Kidney (tissue), 13 donors: ENCODE measurements at regions not wholly inside any gene's neighbourhood (a gene's known extent, or its start where the extent isn't known, plus 50 kb on each side); places are given as distances from the start of the nearest gene placed in this dataset.

Experiments
- DNase-seq, 5 donors: peaks; one replicate each; pipeline ENCODE4 v3.0.0-alpha.2; 2013 to 2020
- FAIRE-seq: peaks from 2 replicates; lab custom pipeline; 2012; peaks lifted over from hg19 to GRCh38; lab: Jason Lieb, UNC
- H3K27ac ChIP-seq, 2 donors: one replicate each; pipeline ENCODE4 v1.7.0; 2013; ENCODE audit warnings: low read depth in 2 of 2, low read length in 2 of 2, inconsistent platforms in 1 of 2
- H3K27me3 ChIP-seq: one replicate; pipeline ENCODE4 v1.7.1; 2013; ENCODE audit warnings: low read length, inconsistent platforms; ENCODE audit not compliant: control insufficient read depth, insufficient read depth
- H3K36me3 ChIP-seq, 3 donors: one replicate each; pipeline versions ENCODE4 v1.7.0 to v1.7.1; 2013; ENCODE audit warnings: low read length in 3 of 3, control low read depth in 1 of 3, inconsistent platforms in 1 of 3; ENCODE audit not compliant: insufficient read depth in 3 of 3, control insufficient read depth in 2 of 3
- H3K4me1 ChIP-seq, 3 donors: one replicate each; pipeline versions ENCODE4 v1.7.0 to v1.7.1; 2013; ENCODE audit warnings: low read length in 3 of 3, inconsistent platforms in 1 of 3, low read depth in 1 of 3; ENCODE audit not compliant: control insufficient read depth in 2 of 3, insufficient read depth in 2 of 3
- H3K4me3 ChIP-seq, 3 donors: one replicate each; pipeline versions ENCODE4 v1.7.0 to v1.8.1; 2013; ENCODE audit warnings: low read length in 3 of 3, control low read depth in 1 of 3, inconsistent platforms in 1 of 3
- H3K9ac ChIP-seq, 3 donors: one replicate each; pipeline versions ENCODE4 v1.7.0 to v1.7.1; 2013; ENCODE audit warnings: low read length in 3 of 3, control low read depth in 1 of 3, inconsistent platforms in 1 of 3
- H3K9me3 ChIP-seq, 3 donors: one replicate each; pipeline versions ENCODE4 v1.7.0 to v1.7.1; 2013; ENCODE audit warnings: low read length in 3 of 3, control low read depth in 1 of 3, inconsistent platforms in 1 of 3; ENCODE audit not compliant: control insufficient read depth in 2 of 3, insufficient read depth in 1 of 3
- intact Hi-C: fragments of 100-400 bp; cut with DNase I; formaldehyde crosslinking; loops from one replicate; pipeline ENCODE4 v1.11.1; 2022
- TF ChIP-seq, protein P1 (sequence below): IDR thresholded peaks from 3 replicates; pipeline ENCODE4 v1.5.1; 2012; ENCODE audit warnings: mild to moderate bottlenecking, moderate library complexity, borderline replicate concordance; ENCODE audit not compliant: insufficient read depth; ENCODE audit errors: extremely low read depth
- donor health status: control.
- donor health status: control.
- donor health status: control.
- donor health status: control.
- donor health status: control.
- donor health status: DM: yes; HTN: yes; CAD: no.
- donor health status: Normal renal cell carcinoma (clear cell type).

DNA sequence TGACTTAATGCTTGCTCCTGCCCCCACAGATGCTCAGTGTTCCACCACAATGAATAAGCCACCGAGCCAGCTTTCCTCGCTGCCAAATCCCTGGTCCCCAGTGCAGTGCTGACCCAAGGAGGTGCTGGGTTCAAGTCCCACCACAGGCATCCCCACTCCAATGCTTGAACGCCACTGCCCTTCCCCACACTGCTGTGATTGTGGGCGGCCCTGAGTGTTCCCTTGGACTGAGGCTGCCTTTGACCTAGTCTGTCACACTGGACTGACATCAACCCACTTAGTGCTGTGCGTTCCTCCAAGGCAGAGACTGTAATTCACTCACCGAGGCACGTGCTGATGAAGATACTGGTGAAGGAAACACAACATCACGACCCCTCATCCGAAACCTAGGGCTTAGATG lies 83.4 kb upstream of the TMCC3 start:
- FAIRE-seq, result no peak
- intact Hi-C loops, result no loop called here
- TF ChIP-seq, protein P1, sequence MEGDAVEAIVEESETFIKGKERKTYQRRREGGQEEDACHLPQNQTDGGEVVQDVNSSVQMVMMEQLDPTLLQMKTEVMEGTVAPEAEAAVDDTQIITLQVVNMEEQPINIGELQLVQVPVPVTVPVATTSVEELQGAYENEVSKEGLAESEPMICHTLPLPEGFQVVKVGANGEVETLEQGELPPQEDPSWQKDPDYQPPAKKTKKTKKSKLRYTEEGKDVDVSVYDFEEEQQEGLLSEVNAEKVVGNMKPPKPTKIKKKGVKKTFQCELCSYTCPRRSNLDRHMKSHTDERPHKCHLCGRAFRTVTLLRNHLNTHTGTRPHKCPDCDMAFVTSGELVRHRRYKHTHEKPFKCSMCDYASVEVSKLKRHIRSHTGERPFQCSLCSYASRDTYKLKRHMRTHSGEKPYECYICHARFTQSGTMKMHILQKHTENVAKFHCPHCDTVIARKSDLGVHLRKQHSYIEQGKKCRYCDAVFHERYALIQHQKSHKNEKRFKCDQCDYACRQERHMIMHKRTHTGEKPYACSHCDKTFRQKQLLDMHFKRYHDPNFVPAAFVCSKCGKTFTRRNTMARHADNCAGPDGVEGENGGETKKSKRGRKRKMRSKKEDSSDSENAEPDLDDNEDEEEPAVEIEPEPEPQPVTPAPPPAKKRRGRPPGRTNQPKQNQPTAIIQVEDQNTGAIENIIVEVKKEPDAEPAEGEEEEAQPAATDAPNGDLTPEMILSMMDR, result no peak

DNA sequence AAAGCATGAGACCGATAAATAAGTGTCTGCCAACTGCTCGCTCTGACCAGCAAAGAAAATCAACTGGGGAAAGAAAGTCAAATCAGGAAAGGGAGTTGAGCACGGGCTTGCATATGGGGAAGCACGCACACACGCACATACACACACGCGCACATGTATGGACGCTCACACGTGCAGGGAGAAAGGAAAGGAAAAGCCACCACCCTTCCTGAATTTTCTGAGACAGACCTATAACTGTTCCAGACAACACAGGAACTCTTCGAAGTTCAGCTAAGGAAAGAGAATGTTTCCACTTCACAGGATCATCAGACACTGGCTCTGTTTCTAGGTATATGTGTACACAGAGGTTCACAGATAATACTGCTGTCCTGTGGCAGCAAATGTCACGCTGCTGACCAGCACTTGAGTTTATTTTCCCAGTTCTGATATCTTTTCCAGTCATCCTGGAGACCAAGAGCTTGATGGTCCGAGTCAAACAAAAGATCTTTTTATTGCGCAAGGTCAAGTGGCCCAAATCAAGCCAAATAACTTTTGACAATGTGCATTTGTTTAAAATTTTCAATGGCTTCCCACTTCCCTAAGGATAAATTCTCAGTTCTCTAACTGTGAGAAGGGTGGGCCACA lies 82.1 kb upstream of the TMCC3 start:
- Histone ChIP-seq H3K4me3 (no peak overlapping the region), H3K9me3 (no peaks in the 10 kb centered on the region), H3K4me1 (no peaks in the 10 kb centered on the region), H3K27me3 (no peaks in the 10 kb centered on the region), H3K9ac (no peak overlapping the region), H3K36me3 (no peaks in the 10 kb centered on the region), H3K27ac (no peak overlapping the region)
- FAIRE-seq, result no peak
- no peak for DNase-seq
- intact Hi-C loops, result no loop called here
- TF ChIP-seq, protein P1, result no peak

More for the DNA sequence above, 83.4 kb upstream of the TMCC3 start:
- H3K27me3 ChIP-seq, result no peaks in the 10 kb centered on the region
- H3K9me3 ChIP-seq, result no peaks in the 10 kb centered on the region
- DNase-seq, result no peak
- H3K4me3 ChIP-seq, result no peak overlapping the region
- no peak overlapping the region for H3K9ac ChIP-seq
- no peaks in the 10 kb centered on the region for H3K36me3 ChIP-seq
- H3K27ac ChIP-seq, result no peak overlapping the region
- no peaks in the 10 kb centered on the region for H3K4me1 ChIP-seq

DNA sequence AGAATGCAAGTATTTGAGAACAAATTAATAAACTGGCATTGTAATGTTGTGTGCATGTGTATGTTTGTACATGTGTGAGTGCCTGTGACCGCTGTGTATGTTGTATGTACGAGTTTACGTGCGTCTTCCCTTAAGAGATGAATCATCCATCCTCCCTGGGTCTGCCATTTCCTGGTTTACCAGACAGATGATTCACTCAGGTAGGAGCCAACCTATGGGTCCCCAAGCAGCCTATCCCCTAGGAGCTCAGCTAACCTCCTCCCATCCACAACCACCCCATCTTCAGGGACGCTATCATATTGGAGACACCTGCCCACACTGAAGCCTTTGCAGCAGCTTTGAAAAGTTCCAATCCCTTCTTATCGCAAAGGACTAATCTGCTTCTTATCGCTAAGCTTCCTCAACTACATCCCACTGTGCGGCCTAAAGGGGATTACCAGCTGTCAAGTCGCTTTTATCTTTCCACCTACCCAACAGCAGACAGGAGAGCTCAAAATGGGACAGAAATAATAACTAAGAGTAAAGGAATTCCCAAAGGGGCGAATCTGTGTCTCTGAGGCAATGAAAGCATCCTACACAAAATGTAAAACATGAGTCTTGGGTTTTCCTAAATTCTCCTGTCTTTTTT lies 81.5 kb upstream of the TMCC3 start:
- intact Hi-C loops, result no loop called here
- no peaks in the 10 kb centered on the region for H3K27me3 ChIP-seq
- no peak overlapping the region for H3K27ac ChIP-seq
- TF ChIP-seq, protein P1, result no peak
- no peak overlapping the region for H3K9ac ChIP-seq
- DNase-seq (no peak), FAIRE-seq (no peak)
- no peak overlapping the region for H3K4me3 ChIP-seq
- no peaks in the 10 kb centered on the region for H3K4me1 ChIP-seq
- H3K9me3 ChIP-seq, result no peaks in the 10 kb centered on the region
- H3K36me3 ChIP-seq, result no peaks in the 10 kb centered on the region
